Progenitor cell of endocrine pancreas (in vitro differentiated cells): ENCODE measurements at regions not wholly inside any gene's neighbourhood (a gene's known extent, or its start where the extent isn't known, plus 50 kb on each side); places are given as distances from the start of the nearest gene placed in this dataset.

ENCODE experiments used
- DNase-seq: peaks from one replicate; pipeline ENCODE4 v3.0.0; 2021; ENCODE audit warnings: low spot score; ENCODE audit not compliant: unreplicated experiment
- H3K27ac Mint-ChIP-seq: 2 replicates; pipeline ENCODE4 v1.8.0; 2021; ENCODE audit warnings: mild to moderate bottlenecking, moderate library complexity, mixed read lengths
- H3K27me3 Mint-ChIP-seq: 2 replicates; pipeline ENCODE4 v1.8.0; 2021; ENCODE audit warnings: mixed read lengths
- H3K36me3 Mint-ChIP-seq: 2 replicates; pipeline ENCODE4 v1.8.0; 2022; ENCODE audit warnings: mixed read lengths; ENCODE audit not compliant: insufficient read depth
- H3K4me1 Mint-ChIP-seq: 2 replicates; pipeline ENCODE4 v1.8.0; 2021; ENCODE audit warnings: low read depth, mixed read lengths
- H3K4me3 Mint-ChIP-seq: 2 replicates; pipeline ENCODE4 v1.8.0; 2021; ENCODE audit warnings: low read depth, mild to moderate bottlenecking, moderate library complexity, mixed read lengths
- H3K9me3 Mint-ChIP-seq: 2 replicates; pipeline ENCODE4 v1.8.0; 2021; ENCODE audit warnings: low read depth, mixed read lengths
- TF ChIP-seq, protein P1 (sequence below): fragments of 200-600 bp; sonication (generic); IDR thresholded peaks from one replicate; pipeline ENCODE4 v1.5.0; 2021; ENCODE audit warnings: antibody characterized with exemption, mild to moderate bottlenecking; ENCODE audit not compliant: unreplicated experiment

DNA sequence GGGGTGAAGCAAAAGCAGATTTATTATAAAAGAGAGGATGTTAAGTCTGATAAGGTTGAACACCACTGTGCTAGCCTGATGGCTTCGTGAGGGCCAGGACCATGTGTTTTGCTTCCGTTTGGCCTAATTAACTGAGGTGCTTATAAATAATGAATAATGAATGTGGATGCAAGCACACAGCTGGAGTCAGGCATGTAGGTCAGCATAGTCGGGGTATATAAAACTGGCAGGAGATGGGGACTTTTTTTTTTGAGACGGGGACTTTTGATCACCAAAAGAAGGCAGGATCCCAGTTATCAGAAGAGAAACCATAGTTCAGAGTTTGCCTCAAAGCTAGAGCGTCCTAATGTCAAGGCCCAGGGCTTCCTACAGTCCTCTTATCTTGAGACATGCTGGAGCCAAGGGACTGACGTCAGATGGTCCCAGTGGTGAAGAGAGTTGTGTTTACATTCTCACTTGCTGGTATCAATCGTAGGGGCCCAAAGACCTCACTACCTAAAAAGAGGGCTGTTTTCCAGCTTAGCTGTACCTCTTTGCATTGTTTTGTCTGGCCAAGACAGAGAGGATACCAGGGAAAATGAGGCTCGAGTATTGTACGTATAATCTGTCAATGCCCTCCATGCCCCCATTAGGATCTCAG, 50.4 kb downstream of the RTL9 start:
- H3K27ac Mint-ChIP-seq, result peak overlapping the region; percentile 65
- H3K27me3 Mint-ChIP-seq, result no peaks in the 10 kb centered on the region
- no peak for DNase-seq
- TF ChIP-seq, protein P1, sequence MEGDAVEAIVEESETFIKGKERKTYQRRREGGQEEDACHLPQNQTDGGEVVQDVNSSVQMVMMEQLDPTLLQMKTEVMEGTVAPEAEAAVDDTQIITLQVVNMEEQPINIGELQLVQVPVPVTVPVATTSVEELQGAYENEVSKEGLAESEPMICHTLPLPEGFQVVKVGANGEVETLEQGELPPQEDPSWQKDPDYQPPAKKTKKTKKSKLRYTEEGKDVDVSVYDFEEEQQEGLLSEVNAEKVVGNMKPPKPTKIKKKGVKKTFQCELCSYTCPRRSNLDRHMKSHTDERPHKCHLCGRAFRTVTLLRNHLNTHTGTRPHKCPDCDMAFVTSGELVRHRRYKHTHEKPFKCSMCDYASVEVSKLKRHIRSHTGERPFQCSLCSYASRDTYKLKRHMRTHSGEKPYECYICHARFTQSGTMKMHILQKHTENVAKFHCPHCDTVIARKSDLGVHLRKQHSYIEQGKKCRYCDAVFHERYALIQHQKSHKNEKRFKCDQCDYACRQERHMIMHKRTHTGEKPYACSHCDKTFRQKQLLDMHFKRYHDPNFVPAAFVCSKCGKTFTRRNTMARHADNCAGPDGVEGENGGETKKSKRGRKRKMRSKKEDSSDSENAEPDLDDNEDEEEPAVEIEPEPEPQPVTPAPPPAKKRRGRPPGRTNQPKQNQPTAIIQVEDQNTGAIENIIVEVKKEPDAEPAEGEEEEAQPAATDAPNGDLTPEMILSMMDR, result no peak
- H3K9me3 Mint-ChIP-seq, result peaks cover 3% of the 10 kb centered on the region
- peaks cover 33% of the 10 kb centered on the region for H3K4me1 Mint-ChIP-seq
- no peaks in the 10 kb centered on the region for H3K36me3 Mint-ChIP-seq
- no peak overlapping the region for H3K4me3 Mint-ChIP-seq

DNA sequence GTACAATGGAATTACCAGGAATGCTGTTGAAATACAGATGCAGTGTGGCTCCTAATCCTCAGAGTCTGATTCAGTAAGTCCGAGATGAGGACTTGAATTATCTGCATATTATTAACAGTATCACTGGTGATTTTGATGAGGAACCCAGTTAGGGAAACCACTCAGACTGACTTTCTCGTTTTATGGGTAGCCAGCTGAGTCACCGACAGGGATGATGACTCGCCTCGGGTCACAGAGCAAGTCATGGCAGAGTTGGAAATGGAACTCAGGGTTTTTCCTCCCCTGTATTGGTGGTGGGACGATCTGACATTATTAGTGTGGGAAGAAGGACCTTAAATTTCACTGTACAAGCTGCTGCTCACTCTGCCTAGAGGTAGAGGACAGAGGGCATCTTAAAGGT, 51.3 kb downstream of the RTL9 start:
- Mint-ChIP-seq H3K4me3 (no peak overlapping the region), H3K27me3 (no peaks in the 10 kb centered on the region), H3K36me3 (no peaks in the 10 kb centered on the region), H3K4me1 (peaks cover 33% of the 10 kb centered on the region), H3K27ac (peak overlapping the region; percentile 35), H3K9me3 (peaks cover 3% of the 10 kb centered on the region)
- no peak for DNase-seq
- TF ChIP-seq, protein P1, result no peak

DNA sequence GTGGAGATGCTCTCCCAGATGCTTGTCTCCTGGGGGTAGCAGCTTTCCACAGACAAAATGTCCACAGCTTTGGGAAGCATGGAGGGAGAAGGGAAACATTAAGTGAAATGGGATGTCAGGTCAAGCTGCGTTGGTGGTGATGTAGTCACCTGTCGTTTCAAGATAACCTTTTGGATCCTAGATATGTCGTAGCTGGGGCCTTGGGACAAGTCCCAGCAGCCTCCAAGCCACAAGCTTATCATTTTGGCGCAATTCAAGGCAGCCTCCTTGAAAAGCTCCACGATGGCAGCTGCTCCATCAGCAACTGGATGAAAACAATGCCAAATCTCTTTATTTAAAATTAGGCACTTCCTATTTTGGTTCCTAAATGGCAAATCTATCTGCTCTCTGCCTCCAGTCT, 52.0 kb downstream of the RTL9 start:
- no peaks in the 10 kb centered on the region for H3K27me3 Mint-ChIP-seq
- peaks cover 33% of the 10 kb centered on the region for H3K4me1 Mint-ChIP-seq
- no peak overlapping the region for H3K27ac Mint-ChIP-seq
- DNase-seq, result no peak
- no peaks in the 10 kb centered on the region for H3K36me3 Mint-ChIP-seq
- no peak overlapping the region for H3K4me3 Mint-ChIP-seq
- TF ChIP-seq, protein P1, result no peak
- peaks cover 3% of the 10 kb centered on the region for H3K9me3 Mint-ChIP-seq

DNA sequence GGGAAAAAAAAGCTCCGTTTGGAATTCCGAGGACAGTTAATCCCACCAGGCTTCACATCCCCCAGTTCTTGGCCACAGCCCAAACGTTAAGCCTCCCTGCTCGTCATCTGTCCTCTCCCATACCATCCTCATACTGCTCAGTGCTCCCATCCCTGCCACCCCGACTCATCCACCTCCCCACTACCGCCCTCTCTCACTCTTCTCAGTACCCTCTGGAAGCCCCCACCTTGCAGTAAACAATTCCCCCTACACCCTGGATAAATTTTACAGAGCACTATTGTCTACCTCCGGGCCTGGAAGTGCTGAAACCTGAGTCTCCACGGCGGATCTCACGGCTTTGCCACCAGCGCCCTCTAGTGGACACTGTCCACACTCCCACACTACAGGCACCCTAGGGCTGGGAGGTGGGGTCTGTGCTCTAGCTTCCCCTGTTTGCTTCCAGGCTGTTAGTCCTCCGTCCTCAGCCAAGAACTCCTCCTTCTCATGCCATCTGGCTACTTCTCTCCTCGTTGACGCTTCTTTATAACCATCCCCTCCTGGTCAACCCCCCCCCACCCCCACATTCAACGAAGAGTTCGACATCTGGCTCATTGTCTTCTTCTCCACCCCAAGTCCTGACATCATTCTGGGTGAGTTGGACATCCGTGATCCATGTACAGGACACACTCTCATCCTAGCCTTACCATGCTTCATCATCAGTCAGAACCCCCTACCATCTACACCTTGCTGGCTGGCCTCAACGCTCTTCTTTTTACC, 54.5 kb downstream of the RTL9 start:
- Mint-ChIP-seq H3K4me1 (peaks cover 27% of the 10 kb centered on the region), H3K9me3 (no peaks in the 10 kb centered on the region), H3K36me3 (no peaks in the 10 kb centered on the region), H3K27ac (no peak overlapping the region), H3K4me3 (no peak overlapping the region), H3K27me3 (no peaks in the 10 kb centered on the region)
- TF ChIP-seq, protein P1, result peak; percentile 95
- DNase-seq, result peak; percentile 76

DNA sequence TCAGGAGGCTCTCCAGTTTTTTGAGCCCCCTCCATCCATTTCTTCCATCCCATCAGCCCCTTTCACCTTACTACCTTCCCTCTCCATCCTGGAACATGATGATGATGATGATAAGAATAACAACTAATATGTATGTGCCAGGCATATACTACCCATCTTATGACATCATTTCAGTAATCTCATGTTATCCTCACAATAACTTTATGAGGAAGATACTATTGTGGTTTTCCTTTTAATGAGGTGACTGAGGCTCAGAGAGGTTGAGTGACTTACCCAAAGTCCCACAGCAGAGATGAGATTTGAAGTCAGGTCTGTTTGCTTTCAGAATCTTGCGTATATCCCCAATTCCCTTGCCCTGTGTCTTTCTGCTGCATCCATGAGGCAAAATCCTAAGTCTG, 55.1 kb downstream of the RTL9 start:
- no peaks in the 10 kb centered on the region for H3K27me3 Mint-ChIP-seq
- no peaks in the 10 kb centered on the region for H3K9me3 Mint-ChIP-seq
- H3K4me1 Mint-ChIP-seq, result peaks cover 28% of the 10 kb centered on the region
- TF ChIP-seq, protein P1, result no peak
- H3K36me3 Mint-ChIP-seq, result no peaks in the 10 kb centered on the region
- H3K27ac Mint-ChIP-seq, result no peak overlapping the region
- H3K4me3 Mint-ChIP-seq, result no peak overlapping the region
- no peak for DNase-seq
